ENCODE measurements at regions not wholly inside any gene's neighbourhood (a gene's known extent, or its start where the extent isn't known, plus 50 kb on each side); places are given as distances from the start of the nearest gene placed in this dataset.

DNA sequence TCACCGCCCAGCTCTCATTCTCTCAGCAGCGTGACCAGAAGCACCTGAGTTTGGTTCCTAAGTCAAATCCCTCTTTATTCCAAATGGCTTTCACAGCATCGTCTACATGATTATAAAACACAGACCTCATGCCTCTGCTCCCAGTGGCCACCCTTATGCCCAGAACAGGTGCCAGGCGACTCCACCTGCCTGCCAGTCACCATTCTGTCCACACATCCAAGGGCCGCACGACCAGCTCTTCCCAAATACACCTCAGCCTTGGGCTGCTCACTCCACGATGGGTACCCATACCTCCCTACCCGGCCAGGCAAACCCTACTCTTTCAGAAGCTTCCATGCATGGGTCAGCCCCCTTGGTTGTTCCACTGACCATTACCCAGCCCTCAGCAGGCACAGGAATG is 851.6 kb upstream of the SALL3 start:
- Histone ChIP-seq H3K9me3 (no peaks in the 10 kb centered on the region), H3K4me3 (no peak overlapping the region), H3K4me1 (no peaks in the 10 kb centered on the region), H3K27ac (no peak overlapping the region), H3K27me3 (peaks cover 0 to 8% of the 10 kb centered on the region in 2 donors), H3K36me3 (no peaks in the 10 kb centered on the region)
- DNase-seq = no peak
- TF ChIP-seq, protein P1, sequence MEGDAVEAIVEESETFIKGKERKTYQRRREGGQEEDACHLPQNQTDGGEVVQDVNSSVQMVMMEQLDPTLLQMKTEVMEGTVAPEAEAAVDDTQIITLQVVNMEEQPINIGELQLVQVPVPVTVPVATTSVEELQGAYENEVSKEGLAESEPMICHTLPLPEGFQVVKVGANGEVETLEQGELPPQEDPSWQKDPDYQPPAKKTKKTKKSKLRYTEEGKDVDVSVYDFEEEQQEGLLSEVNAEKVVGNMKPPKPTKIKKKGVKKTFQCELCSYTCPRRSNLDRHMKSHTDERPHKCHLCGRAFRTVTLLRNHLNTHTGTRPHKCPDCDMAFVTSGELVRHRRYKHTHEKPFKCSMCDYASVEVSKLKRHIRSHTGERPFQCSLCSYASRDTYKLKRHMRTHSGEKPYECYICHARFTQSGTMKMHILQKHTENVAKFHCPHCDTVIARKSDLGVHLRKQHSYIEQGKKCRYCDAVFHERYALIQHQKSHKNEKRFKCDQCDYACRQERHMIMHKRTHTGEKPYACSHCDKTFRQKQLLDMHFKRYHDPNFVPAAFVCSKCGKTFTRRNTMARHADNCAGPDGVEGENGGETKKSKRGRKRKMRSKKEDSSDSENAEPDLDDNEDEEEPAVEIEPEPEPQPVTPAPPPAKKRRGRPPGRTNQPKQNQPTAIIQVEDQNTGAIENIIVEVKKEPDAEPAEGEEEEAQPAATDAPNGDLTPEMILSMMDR (IDR thresholded peaks at IDR 0.05) = no peak
- intact Hi-C loops (cut with DNase I; ENCODE audit: low total_unique reads) = no loop called here

DNA sequence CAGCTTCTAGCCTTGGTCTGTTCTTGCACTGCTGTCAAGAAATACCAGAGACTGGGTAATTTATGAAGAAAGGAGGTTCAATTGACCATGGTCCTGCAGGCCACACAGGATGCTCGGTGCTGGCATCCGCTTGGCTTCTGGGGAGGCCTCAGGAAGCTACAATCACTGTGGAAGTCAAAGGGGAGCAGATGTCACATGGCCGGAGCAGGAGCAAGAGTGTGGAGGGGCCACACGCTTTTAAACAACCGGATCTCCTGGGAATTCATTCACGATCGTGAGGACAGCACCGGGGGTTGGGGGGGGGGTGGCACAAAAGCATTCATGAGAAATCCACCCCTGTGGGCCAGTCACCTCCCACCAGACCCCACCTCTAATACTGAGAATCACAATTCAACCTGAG is 850.4 kb upstream of the SALL3 start:
- intact Hi-C loops (cut with DNase I; ENCODE audit: low total_unique reads) = no loop called here

DNA sequence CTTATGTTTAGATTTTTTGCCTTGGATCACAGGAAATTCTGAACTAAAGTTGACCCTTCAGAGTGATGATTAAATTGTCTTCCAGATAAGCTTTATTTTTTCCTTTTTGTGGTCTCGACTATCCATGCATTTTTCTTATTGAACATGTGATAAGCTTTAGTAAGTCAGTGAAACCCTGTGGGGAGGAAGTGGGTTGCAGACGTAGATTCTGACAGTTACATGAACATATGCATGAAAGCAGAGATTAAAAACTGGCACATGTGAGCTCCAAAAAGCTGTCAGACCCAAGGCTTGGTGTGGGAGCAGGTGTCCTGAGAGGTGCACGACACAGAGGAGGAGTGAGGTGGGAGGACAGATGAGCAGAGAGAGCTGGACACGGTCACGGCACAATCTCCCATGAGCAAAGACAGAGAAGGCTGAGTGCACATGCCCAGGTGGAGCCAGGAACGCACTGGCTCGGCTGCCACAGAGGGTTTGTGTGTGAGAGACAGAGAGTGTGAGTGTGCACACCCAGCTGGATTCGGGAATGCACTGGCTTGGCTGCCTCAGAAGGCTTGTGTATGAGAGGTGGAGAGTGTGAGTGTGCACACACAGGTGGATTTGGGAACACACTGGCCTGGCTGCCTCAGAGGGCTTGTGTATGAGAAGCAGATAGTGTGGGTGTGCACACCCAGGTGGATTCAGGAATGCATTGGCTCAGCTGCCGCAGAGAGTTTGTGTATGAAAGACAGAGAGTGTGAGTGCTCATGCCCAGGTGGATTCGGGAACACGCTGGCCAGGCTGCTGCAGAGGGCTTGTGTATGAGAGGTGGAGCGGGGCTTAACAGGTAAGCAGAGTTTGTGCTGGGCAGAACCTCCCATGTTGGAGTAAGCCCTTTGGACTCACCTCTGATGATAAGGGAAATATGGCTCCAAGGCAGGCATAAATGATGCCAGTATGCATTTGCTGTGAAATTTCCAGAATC is 849.1 kb upstream of the SALL3 start:
- no peaks in the 10 kb centered on the region for H3K4me1 ChIP-seq
- no peaks in the 10 kb centered on the region for H3K36me3 ChIP-seq
- no peaks in the 10 kb centered on the region for H3K9me3 ChIP-seq
- peaks cover 0 to 8% of the 10 kb centered on the region in 2 donors for H3K27me3 ChIP-seq
- H3K27ac ChIP-seq = no peak overlapping the region
- intact Hi-C loops (cut with DNase I; ENCODE audit: low total_unique reads) = no loop called here
- DNase-seq = no peak
- H3K4me3 ChIP-seq = no peak overlapping the region
- TF ChIP-seq, protein P1 (IDR thresholded peaks at IDR 0.05) = no peak

More for the DNA sequence above, 850.4 kb upstream of the SALL3 start:
- DNase-seq = no peak
- Histone ChIP-seq H3K4me1 (no peaks in the 10 kb centered on the region), H3K27me3 (peaks cover 0 to 8% of the 10 kb centered on the region in 2 donors), H3K27ac (no peak overlapping the region), H3K4me3 (no peak overlapping the region), H3K9me3 (no peaks in the 10 kb centered on the region), H3K36me3 (no peaks in the 10 kb centered on the region)
- TF ChIP-seq, protein P1 (IDR thresholded peaks at IDR 0.05) = no peak

DNA sequence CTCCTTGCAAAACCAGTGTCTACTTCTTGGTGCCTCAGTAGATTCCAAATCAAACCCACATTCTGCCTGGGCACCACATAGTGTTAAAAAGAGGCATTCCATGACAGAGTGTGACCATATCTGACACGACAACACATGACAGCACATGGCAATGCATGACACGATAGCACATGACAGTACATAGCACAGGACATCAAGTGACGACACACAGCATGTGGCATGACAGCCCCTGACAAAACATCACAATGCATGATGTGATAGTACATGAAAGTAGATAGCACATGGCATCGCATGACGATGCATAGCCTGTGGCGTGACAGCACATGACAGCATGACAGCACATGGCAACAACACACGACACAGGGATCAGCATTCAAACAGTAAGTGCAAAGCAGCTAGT is 845.9 kb upstream of the SALL3 start:
- Histone ChIP-seq H3K4me1 (no peaks in the 10 kb centered on the region), H3K36me3 (no peaks in the 10 kb centered on the region), H3K27ac (no peak overlapping the region), H3K9me3 (no peaks in the 10 kb centered on the region), H3K4me3 (no peak overlapping the region), H3K27me3 (no peaks in the 10 kb centered on the region)
- TF ChIP-seq, protein P1 (IDR thresholded peaks at IDR 0.05) = no peak
- intact Hi-C loops (cut with DNase I; ENCODE audit: low total_unique reads) = no loop called here
- no peak for DNase-seq

DNA sequence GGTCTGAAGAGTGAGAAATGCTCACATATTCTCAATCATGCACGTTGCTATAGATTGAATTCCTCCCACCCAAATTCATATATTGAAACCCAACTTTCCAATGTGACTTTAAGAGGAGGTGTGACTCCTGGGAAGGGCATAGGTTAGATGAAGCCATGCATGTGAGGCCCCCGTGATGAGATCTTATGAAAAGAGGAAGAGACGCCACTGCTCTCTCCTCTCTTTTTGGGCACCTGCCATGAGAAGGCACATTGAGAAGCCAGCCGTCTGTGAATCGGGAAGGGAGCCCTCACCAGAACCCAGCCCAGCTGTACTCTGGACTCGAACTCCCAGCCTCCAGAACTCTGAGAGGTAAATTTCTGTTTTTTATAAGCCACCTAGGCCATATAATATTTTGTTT is 842.6 kb upstream of the SALL3 start:
- no peaks in the 10 kb centered on the region for H3K36me3 ChIP-seq
- H3K9me3 ChIP-seq = no peaks in the 10 kb centered on the region
- H3K4me3 ChIP-seq = no peak overlapping the region
- H3K27me3 ChIP-seq = no peaks in the 10 kb centered on the region
- no peak for DNase-seq
- intact Hi-C loops (cut with DNase I; ENCODE audit: low total_unique reads) = no loop called here
- H3K27ac ChIP-seq = no peak overlapping the region
- TF ChIP-seq, protein P1 (IDR thresholded peaks at IDR 0.05) = no peak
- H3K4me1 ChIP-seq = no peaks in the 10 kb centered on the region
